ENCODE measurements at regions not wholly inside any gene's neighbourhood (a gene's known extent, or its start where the extent isn't known, plus 50 kb on each side); places are given as distances from the start of the nearest gene placed in this dataset.

GRCh38 chr2:41743324-41743723 lies 304.5 kb upstream of the PKDCC start:
- Mint-ChIP-seq H3K36me3 (ENCODE audit: low read depth) (no peaks in the 10 kb centered on the region), H3K27me3 (peaks cover 3% of the 10 kb centered on the region), H3K9me3 (no peaks in the 10 kb centered on the region), H3K4me3 (no peak overlapping the region), H3K4me1 (no peaks in the 10 kb centered on the region), H3K27ac (no peak overlapping the region)
- CTCF ChIA-PET, result no interaction called here
- POLR2A ChIA-PET, result no interaction called here
- no peak for DNase-seq

- Mint-ChIP-seq H3K9me3 (peaks cover 2% of the 10 kb centered on the region), H3K27me3 (peaks cover 3% of the 10 kb centered on the region), H3K4me1 (no peaks in the 10 kb centered on the region), H3K27ac (no peak overlapping the region), H3K4me3 (no peak overlapping the region), H3K36me3 (ENCODE audit: low read depth) (no peaks in the 10 kb centered on the region)
- ChIA-PET POLR2A (no interaction called here), CTCF (interaction anchor here (1.1 kb wide), 1 partner anchor 9 kb away, joined by 4 read pairs; no protein-coding TSS in a partner anchor)
- DNase-seq, result no peak
Observed at GRCh38 chr2:41750829-41751228, 297.0 kb upstream of the PKDCC start.

- no peaks in the 10 kb centered on the region for H3K4me1 Mint-ChIP-seq
- ChIA-PET CTCF (no interaction called here), POLR2A (no interaction called here)
- DNase-seq, result no peak
- no peak overlapping the region for H3K27ac Mint-ChIP-seq
- no peaks in the 10 kb centered on the region for H3K9me3 Mint-ChIP-seq
- no peak overlapping the region for H3K4me3 Mint-ChIP-seq
- no peaks in the 10 kb centered on the region for H3K36me3 Mint-ChIP-seq (ENCODE audit: low read depth)
- peaks cover 4% of the 10 kb centered on the region for H3K27me3 Mint-ChIP-seq
Observed at GRCh38 chr2:41759880-41760279, 287.9 kb upstream of the PKDCC start.

- peaks cover 4% of the 10 kb centered on the region for H3K27me3 Mint-ChIP-seq
- no peaks in the 10 kb centered on the region for H3K36me3 Mint-ChIP-seq (ENCODE audit: low read depth)
- no peak overlapping the region for H3K27ac Mint-ChIP-seq
- H3K4me3 Mint-ChIP-seq, result no peak overlapping the region
- no peaks in the 10 kb centered on the region for H3K9me3 Mint-ChIP-seq
- POLR2A ChIA-PET, result no interaction called here
- DNase-seq, result no peak
- CTCF ChIA-PET, result no interaction called here
- H3K4me1 Mint-ChIP-seq, result no peaks in the 10 kb centered on the region
Observed at GRCh38 chr2:41763141-41763540, 284.7 kb upstream of the PKDCC start.

GRCh38 chr2:41764131-41764530 lies 283.7 kb upstream of the PKDCC start:
- DNase-seq, result no peak
- Mint-ChIP-seq H3K4me3 (no peak overlapping the region), H3K9me3 (no peaks in the 10 kb centered on the region), H3K4me1 (no peaks in the 10 kb centered on the region), H3K27ac (no peak overlapping the region), H3K36me3 (ENCODE audit: low read depth) (no peaks in the 10 kb centered on the region), H3K27me3 (peaks cover 4% of the 10 kb centered on the region)
- ChIA-PET POLR2A (no interaction called here), CTCF (no interaction called here)

GRCh38 chr2:41764919-41765318 lies 282.9 kb upstream of the PKDCC start:
- peaks cover 4% of the 10 kb centered on the region for H3K27me3 Mint-ChIP-seq
- CTCF ChIA-PET, result interaction anchor here (0.5 to 0.6 kb wide), 2 partner anchors 12 to 564 kb away, joined by 3 to 4 read pairs; no protein-coding TSS in a partner anchor
- no peak overlapping the region for H3K27ac Mint-ChIP-seq
- DNase-seq, result no peak
- H3K9me3 Mint-ChIP-seq, result no peaks in the 10 kb centered on the region
- no peaks in the 10 kb centered on the region for H3K4me1 Mint-ChIP-seq
- no peak overlapping the region for H3K4me3 Mint-ChIP-seq
- POLR2A ChIA-PET, result no interaction called here
- H3K36me3 Mint-ChIP-seq (ENCODE audit: low read depth), result no peaks in the 10 kb centered on the region

GRCh38 chr2:41768310-41768709 lies 279.5 kb upstream of the PKDCC start:
- Mint-ChIP-seq H3K36me3 (ENCODE audit: low read depth) (no peaks in the 10 kb centered on the region), H3K27ac (no peak overlapping the region), H3K4me3 (no peak overlapping the region), H3K4me1 (no peaks in the 10 kb centered on the region), H3K27me3 (peaks cover 11% of the 10 kb centered on the region), H3K9me3 (no peaks in the 10 kb centered on the region)
- POLR2A ChIA-PET, result no interaction called here
- CTCF ChIA-PET, result no interaction called here
- no peak for DNase-seq

- Mint-ChIP-seq H3K4me1 (no peaks in the 10 kb centered on the region), H3K9me3 (peaks cover 2% of the 10 kb centered on the region), H3K4me3 (no peak overlapping the region), H3K27me3 (peaks cover 11% of the 10 kb centered on the region), H3K36me3 (ENCODE audit: low read depth) (no peaks in the 10 kb centered on the region), H3K27ac (no peak overlapping the region)
- no peak for DNase-seq
- ChIA-PET POLR2A (no interaction called here), CTCF (no interaction called here)
Observed at GRCh38 chr2:41771710-41772109, 276.1 kb upstream of the PKDCC start.

- H3K4me3 Mint-ChIP-seq, result no peak overlapping the region
- POLR2A ChIA-PET, result no interaction called here
- no peak for DNase-seq
- H3K27ac Mint-ChIP-seq, result no peak overlapping the region
- peaks cover 11% of the 10 kb centered on the region for H3K27me3 Mint-ChIP-seq
- CTCF ChIA-PET, result no interaction called here
- H3K9me3 Mint-ChIP-seq, result peaks cover 2% of the 10 kb centered on the region
- no peaks in the 10 kb centered on the region for H3K4me1 Mint-ChIP-seq
- no peaks in the 10 kb centered on the region for H3K36me3 Mint-ChIP-seq (ENCODE audit: low read depth)
Observed at GRCh38 chr2:41772697-41773096, 275.1 kb upstream of the PKDCC start.

- Mint-ChIP-seq H3K4me3 (no peak overlapping the region), H3K4me1 (no peaks in the 10 kb centered on the region), H3K9me3 (peaks cover 2% of the 10 kb centered on the region), H3K27ac (no peak overlapping the region), H3K27me3 (peaks cover 13% of the 10 kb centered on the region), H3K36me3 (ENCODE audit: low read depth) (no peaks in the 10 kb centered on the region)
- ChIA-PET POLR2A (no interaction called here), CTCF (no interaction called here)
- DNase-seq, result no peak
Observed at GRCh38 chr2:41774011-41774605, 273.7 kb upstream of the PKDCC start.

- H3K9me3 Mint-ChIP-seq, result peaks cover 2% of the 10 kb centered on the region
- no peak for DNase-seq
- H3K4me1 Mint-ChIP-seq, result no peaks in the 10 kb centered on the region
- peaks cover 9% of the 10 kb centered on the region for H3K27me3 Mint-ChIP-seq
- H3K27ac Mint-ChIP-seq, result no peak overlapping the region
- no peaks in the 10 kb centered on the region for H3K36me3 Mint-ChIP-seq (ENCODE audit: low read depth)
- H3K4me3 Mint-ChIP-seq, result no peak overlapping the region
- ChIA-PET CTCF (no interaction called here), POLR2A (no interaction called here)
Observed at GRCh38 chr2:41775366-41776025, 272.3 kb upstream of the PKDCC start.

- H3K4me1 Mint-ChIP-seq, result no peaks in the 10 kb centered on the region
- no peak for DNase-seq
- H3K9me3 Mint-ChIP-seq, result peaks cover 2% of the 10 kb centered on the region
- peaks cover 6% of the 10 kb centered on the region for H3K27me3 Mint-ChIP-seq
- ChIA-PET CTCF (no interaction called here), POLR2A (no interaction called here)
- no peak overlapping the region for H3K27ac Mint-ChIP-seq
- H3K36me3 Mint-ChIP-seq (ENCODE audit: low read depth), result no peaks in the 10 kb centered on the region
- no peak overlapping the region for H3K4me3 Mint-ChIP-seq
Observed at GRCh38 chr2:41779888-41780287, 267.9 kb upstream of the PKDCC start.

- H3K4me3 Mint-ChIP-seq, result no peak overlapping the region
- peaks cover 6% of the 10 kb centered on the region for H3K27me3 Mint-ChIP-seq
- no peaks in the 10 kb centered on the region for H3K4me1 Mint-ChIP-seq
- H3K36me3 Mint-ChIP-seq (ENCODE audit: low read depth), result no peaks in the 10 kb centered on the region
- DNase-seq, result peak; percentile 33
- POLR2A ChIA-PET, result no interaction called here
- CTCF ChIA-PET, result no interaction called here
- no peaks in the 10 kb centered on the region for H3K9me3 Mint-ChIP-seq
- H3K27ac Mint-ChIP-seq, result no peak overlapping the region
Observed at GRCh38 chr2:41782306-41783158, 265.3 kb upstream of the PKDCC start.
